Sciatic nerve (tissue), 2 donors: ENCODE measurements at regions not wholly inside any gene's neighbourhood (a gene's known extent, or its start where the extent isn't known, plus 50 kb on each side); places are given as distances from the start of the nearest gene placed in this dataset.
"Not testable (repeated sequence)": the region's sequence is repeated elsewhere in the genome, so short reads cannot be mapped to it uniquely, and the experiment has no call there.

Experiments
- ATAC-seq: fragments of 200-7000 bp; cut with Tn5 transposase; one replicate; pipeline ENCODE4 v1.9.1; 2020; ENCODE audit warnings: mild to moderate bottlenecking, moderate library complexity
- DNase-seq: peaks from one replicate; pipeline ENCODE4 v3.0.0-alpha.2; 2020; ENCODE audit warnings: low spot score
- intact Hi-C: fragments of 100-400 bp; cut with DNase I; formaldehyde crosslinking; loops from one replicate; pipeline ENCODE4 v1.14.2; 2022
- donor health status: DM: no; HTN: no; CAD: no.
- donor health status: DM: no; HTN: no; CAD: no.

DNA sequence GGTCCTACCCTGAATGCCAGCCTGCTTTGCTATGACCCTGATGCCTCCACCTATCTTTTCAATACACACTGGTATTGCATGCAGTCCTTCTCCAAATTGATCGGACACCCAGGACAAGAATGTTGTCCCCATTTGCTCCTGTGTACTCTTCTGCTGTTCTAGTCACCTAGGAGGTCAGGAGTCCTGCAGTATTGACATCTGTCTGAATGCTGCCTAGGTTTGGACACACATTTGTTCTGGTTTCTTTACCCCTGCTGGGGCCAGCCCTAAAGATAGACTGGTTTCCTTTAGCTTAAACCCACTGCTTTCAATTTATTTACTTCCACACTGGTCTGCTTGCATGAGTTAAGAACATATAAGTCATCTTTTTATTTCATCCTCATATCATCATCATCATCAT, 167.0 kb upstream of the CCN2 start:
- DNase-seq (no peak), ATAC-seq (no peak)
- intact Hi-C loops, result no loop called here

DNA sequence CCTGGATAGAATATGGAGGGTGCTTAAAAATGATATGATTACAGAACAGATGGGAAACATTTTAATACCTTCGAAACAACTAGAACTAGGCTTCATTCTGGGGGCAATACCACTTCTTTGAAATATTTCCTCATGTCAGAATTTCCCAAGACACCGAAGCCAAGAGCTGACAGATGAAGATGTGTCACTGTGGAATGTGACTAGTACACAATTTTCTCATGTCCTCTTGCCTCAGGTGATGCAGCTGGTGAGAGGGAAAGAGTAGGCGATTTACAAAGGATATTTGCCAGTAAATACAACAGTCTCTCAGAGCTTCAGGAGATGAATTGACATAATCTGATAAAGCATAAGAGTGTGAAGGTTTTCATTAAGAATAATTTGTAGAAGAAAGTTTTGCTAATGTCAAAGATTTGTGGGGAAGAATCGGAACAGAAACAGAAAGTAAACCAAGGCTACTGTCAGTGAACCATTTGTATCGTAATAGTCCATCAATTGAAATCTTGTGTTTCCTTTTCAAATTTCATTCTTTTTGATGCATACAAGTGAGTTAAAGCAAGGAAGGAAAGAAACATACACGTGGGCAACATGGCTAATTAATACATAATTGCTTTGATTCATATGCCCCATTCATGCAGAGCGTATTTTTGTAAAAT, 164.7 kb upstream of the CCN2 start:
- ATAC-seq (no peak), DNase-seq (no peak)
- intact Hi-C loops, result no loop called here

DNA sequence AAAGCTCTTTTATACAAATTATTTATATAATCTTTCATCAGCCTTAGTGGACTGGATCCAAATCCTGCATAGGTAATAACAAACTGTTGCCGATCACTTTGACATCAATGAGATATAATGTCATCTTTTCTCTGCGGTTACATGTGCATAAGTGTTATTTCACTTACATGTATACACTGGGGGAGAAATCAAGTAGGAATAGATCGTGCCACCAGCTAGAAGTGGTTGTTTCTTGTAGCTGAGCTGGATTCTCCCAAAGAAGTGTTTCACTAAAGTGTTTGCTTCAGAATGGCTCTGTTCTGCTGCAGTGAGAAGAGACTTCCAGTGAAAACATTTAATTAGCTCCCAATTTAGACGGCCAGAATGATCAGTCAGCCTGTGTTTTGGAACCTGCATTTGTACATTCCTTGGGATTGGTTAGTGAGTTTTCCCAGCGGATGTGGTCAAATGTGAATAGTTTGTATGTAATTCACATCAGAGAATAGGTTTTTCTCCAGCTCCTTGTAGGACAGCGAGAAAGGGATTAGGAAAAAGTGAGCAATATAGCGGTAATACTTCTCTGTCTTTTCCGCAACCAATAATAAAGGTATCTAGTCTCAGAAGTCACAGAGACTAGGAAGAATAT, 163.1 kb upstream of the CCN2 start:
- no peak for ATAC-seq
- intact Hi-C loops, result no loop called here

DNA sequence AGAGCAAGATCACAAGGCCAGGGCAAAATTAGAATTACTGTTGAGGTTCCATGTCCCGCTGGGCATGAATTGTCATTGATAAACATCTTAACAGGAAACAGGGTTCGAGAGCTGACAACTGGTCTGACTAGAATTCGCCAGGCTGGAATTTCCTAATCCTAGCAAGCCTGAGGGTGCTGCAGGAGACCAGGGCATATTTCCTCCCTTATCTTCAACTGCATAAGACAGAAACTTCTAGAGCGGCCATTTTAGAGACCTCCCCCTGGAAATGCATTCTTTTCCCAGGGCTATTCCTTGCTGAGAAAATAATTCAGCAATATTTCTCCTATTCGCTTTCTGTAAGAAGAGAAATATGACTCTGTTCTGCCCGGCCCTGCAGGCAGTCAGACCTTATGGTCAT, 158.6 kb upstream of the CCN2 start:
- ATAC-seq, intact Hi-C loops, DNase-seq: not testable (repeated sequence)

More for the DNA sequence above, 163.1 kb upstream of the CCN2 start:
- no peak for DNase-seq

DNA sequence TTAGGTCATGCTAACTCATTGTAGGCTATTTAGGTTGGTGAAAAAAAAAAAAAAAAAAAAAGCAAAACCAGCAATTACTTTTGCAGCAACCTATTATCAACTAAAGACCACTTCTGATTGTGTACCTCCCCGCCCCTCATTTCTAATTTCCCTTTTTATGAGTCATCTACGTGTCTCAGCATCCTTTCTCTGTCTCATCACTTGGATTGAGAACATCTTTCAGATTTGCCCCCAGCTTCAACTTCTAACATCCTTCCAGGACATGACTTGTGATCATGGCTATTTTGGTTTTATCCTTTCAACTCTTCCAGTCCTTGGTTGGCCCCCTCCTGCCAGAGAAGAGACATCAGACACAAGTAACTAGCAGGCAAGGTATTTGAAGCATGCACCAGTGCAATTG, 156.7 kb upstream of the CCN2 start:
- no peak for DNase-seq
- intact Hi-C loops, result no loop called here
- ATAC-seq, result no peak

DNA sequence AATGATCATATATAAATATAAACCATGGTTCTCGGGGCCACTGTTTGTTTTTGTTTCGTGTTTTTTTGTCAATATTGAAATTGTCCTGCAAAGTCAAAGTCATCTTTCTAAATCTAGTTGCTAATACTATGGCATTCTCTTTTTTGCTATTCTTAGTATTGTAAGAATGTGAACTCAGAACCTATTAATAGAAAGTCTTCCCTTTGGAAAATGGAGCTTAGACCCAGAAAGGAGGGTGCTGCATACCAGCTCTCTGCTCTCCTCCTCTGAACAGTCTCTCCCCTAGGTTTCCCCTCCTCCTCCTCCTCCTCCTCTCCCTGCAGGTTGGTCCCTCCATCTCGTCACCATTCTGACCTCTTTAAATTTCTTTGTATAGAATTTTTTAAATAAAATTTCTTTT, 150.4 kb upstream of the CCN2 start:
- DNase-seq (no peak), ATAC-seq (no peak)
- intact Hi-C loops, result no loop called here

DNA sequence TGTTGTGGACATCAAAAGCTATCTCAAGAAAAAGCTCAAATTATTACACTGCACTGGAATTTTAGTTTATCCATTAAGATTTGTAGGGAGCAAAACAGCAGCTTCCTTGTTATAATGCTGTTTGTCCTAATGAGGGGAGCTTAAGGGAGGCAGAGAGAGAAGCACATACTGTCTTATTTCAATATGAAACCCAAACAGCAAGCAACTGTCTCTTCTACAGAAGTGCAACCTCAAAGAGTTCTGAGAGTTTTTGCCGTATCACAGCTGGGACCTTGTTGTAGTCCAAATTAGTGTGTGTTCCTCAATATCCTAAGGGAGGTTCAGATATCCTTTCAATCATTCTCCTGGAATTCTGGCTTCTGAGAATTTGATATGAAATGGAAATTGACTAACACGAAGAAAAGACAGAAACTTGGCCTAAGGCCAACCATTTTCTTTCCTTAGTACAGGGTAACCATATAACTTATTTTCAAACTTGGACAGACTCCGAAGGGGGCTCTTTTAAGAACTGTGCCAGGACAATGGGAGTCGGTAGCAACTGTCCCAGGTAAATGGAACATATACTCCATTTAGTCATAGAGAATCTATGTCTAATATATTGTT, 149.3 kb upstream of the CCN2 start:
- no peak for DNase-seq
- ATAC-seq, result no peak
- intact Hi-C loops, result no loop called here

DNA sequence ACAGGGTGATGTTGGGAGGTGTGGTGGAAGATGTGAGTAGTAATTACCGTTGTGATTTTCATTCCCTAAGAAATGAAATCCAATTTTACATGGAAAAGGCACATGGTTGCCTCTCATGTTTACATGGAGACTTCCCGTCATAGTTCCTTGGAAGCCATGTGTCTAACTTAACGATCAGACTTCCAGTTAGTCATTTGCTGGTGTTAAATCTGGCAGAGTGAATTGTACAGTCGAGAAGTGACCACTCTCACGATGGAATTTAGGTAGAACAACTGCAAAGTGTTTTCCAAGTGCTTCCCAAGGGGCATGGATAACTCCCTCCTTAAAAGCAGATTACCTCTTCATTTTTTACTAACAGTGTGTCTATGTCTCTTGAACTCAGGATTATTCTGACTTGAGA, 145.8 kb upstream of the CCN2 start:
- DNase-seq (no peak), ATAC-seq (no peak)
- intact Hi-C loops, result no loop called here

DNA sequence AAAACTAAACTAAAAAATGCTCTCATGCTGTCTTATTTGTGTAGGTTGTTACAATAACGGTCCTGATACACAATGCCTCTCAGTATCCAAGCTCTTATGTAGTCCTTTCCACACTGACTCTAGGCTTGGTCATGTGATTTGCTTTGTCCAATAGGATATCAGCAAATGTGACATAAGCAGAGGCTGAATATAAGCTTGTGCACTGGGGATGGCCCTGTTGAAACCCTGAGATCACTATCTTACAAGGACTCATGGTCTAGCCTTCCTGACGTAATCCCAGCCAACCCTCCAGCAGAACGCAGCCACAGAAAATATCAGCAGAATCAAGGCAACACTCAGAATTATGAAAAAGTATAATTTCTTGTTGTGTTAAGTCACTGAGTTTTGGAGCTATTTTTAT, 145.1 kb upstream of the CCN2 start:
- no peak for ATAC-seq
- intact Hi-C loops, result no loop called here
- DNase-seq, result no peak

DNA sequence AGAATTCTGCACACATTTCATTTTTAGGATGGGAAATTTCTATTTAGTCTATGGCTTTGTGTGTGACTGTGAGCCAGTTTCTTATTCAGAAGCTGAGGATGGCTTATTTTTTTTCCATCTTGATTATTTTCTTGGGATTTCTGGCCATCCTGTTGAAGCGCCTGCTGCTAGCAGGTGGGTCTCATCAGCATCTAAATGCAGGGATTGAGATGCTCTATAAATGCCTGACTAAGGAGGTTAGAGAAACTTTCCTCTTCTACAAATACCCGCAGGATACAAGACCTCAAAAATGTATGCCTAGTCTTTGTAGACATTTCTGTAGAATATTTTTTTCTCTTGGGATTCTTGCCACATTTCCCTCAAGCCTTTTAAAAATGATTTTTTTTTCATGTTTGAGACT, 138.0 kb upstream of the CCN2 start:
- intact Hi-C loops, result no loop called here
- ATAC-seq, result no peak
- no peak for DNase-seq

DNA sequence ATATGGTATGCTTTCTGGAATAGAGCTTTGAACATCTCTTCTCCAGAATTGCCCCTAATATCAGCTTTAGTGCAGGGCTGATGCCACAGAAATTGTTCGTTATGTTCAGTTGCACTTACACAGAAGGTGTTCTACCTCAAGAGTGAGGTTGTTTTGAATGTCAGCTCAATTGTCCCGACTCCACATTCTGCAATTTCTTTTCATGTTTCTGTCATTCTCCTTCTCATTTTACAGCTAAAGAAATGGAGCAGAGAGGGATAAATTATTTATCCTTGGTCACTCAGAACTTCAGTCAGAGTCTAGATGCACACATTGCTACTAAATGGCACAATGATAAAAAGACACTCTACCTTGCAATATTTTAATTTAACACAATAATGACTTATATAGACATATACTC, 137.0 kb upstream of the CCN2 start:
- DNase-seq (no peak), ATAC-seq (no peak)
- intact Hi-C loops, result no loop called here

DNA sequence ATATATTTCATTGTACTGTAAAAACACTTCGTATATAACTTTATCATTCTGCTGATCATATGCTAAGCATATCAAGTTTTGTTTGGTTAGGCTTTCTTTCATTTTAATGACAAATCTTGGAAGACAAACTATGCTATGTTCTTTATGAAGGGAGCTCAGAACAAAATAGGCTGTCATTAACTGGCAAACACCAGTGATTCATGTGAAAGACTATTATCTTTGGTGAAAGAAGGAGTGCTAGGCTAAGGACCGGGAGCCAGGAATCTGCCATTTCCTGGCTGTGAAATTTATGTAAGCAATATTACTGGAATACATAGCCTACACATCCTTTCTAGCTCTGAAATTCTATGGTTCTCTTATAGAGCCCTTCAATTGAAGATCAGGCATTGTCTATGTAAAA, 136.2 kb upstream of the CCN2 start:
- DNase-seq (no peak), ATAC-seq (no peak)
- intact Hi-C loops, result no loop called here

DNA sequence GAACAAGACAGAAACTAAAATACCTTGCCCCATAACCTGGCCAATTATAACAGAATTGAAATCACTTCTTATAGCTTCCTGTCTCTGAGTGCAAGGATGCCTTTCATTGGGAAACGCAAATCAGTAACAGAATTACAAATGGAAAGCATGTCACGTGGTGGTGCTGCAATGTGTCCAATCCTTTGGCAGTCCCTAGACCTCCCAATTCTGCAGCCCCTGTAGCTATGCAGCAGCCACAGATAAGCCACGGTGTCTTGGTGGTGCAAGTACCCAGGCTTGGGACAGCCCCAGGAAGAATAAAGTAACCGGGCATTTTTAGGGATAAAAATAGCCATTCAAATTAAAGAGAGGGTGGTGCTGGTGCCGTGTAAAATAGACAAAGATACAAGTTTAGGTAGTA, 134.6 kb upstream of the CCN2 start:
- ATAC-seq (no peak), DNase-seq (no peak)
- intact Hi-C loops, result no loop called here

DNA sequence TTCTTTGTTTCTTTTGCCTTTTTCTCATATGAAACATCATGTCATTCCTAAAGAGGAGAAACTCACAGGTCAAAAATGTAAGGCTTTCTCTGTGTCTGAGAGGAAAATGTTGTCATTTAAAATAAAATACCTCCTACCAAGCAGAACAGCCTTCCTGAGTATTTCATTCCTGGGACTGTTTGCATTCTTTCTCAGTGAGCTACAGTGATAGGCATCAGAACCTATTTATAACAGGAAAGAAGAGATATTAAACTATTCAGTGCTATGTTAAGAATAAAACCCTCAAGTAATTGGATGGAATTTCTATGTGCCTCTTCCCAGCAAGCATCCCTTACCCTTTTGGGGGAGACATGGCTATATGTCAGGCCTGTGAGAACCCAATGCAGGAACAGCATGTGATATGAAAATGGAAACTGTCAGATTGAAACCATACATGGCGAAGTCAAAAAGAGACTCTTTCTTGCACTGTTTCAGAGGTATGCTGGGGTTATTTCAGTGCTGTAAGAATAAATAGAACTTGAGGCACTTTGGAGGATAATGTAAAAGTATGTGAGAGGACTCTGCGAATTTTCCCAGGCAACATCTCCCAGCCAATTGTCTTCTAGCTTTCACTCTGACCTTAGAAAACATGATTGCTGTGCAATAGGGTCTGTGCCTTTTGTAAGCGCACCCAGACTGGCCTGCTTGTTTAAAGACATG, 133.8 kb upstream of the CCN2 start:
- intact Hi-C loops, result no loop called here
- no peak for ATAC-seq

DNA sequence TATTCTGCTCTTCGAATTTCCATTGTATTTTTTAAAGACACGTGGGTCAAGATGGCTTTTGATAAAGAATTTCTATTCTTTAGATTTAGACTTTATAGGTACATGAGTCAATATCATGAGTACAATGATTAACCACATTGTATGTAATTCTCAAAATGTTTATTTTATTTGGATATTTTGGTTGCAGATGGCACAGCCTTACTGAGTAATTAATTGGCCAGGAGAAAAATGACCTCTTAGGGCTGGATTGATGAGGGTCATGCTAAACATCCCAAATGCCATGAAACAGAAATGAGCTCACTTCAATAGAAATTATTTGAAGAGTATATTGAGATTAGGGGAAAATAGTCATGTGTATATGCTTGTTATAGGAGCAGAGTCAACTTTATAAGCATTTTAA, 131.2 kb upstream of the CCN2 start:
- intact Hi-C loops, result no loop called here
- ATAC-seq, result no peak
- DNase-seq, result no peak

More for the DNA sequence above, 133.8 kb upstream of the CCN2 start:
- DNase-seq, result no peak

DNA sequence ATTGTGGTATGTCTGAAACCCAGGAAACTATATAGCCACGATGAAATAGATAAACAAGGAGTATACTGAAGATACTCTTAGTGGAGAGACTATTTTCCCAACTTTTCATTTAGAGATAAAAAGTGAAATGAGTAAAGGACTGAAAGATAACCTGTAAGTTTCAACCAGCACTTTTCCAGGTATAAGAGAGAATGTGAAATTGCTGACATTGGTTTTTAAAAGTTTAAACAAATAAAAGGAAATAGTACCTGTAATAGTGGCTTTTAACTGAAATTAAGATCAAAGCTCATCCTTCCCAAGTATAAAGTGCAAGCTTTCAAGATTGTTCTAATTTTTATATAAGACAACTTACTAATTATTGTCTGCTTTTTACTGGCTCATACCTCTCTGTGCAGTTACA, 130.2 kb upstream of the CCN2 start:
- no peak for DNase-seq
- no peak for ATAC-seq
- intact Hi-C loops, result no loop called here

DNA sequence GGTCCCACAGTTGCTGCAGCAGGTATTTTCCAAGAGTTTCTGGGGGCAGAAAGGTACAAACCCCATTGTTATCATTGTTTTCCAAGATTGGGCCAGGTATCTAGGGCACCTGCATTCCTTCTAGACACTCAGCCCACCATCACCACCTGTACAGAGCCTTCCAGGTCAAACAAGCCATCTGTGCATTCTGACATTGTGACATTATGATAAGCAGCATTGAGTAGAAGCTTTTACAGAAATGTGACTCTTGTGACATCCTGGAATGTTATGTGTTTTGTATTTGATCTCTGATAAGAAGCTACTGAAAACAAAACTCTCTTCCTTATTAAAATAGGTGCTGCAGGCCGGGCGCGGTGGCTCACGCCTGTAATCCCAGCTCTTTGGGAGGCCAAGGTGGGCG, 128.1 kb upstream of the CCN2 start:
- DNase-seq, result no peak
- no peak for ATAC-seq
- intact Hi-C loops, result no loop called here

DNA sequence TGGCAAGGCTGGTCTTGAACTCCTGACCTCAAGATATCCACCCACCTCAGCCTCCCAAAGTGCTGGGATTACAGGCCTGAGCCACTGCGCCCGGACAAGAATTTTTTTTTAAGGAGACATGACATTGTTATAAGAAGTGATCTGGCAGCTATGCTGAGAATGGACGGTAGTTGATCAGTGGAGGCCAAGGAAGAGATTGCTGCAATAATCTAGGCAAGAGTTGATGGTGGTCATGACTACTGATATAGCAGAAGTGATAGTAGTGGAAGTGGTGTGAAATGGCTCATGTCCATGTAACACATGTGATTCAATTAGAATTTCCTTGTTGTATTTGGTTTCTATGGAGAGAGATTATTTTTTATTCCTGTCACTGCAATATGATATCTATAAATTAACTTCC, 125.3 kb upstream of the CCN2 start:
- no peak for ATAC-seq
- no peak for DNase-seq
- intact Hi-C loops, result no loop called here

DNA sequence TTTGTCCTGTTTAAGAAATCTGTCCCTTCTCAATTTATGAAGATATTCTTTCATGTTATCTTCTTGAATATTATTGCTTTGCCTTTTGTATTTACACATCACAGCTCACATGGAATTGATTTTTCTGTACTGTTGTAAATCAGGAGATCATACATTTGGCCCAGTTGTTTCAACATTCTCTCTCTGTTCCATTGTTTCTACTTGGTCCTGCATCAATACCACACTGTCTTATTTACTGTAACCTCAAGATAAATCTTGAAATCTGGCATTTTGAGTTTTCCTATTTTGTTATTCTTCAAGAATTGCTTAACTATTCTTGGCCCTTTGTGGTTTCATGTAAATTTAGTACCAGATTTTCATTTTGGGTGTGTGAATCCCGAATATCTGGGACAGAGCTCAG, 121.7 kb upstream of the CCN2 start:
- DNase-seq, result no peak
- intact Hi-C loops, result no loop called here
- ATAC-seq, result no peak

DNA sequence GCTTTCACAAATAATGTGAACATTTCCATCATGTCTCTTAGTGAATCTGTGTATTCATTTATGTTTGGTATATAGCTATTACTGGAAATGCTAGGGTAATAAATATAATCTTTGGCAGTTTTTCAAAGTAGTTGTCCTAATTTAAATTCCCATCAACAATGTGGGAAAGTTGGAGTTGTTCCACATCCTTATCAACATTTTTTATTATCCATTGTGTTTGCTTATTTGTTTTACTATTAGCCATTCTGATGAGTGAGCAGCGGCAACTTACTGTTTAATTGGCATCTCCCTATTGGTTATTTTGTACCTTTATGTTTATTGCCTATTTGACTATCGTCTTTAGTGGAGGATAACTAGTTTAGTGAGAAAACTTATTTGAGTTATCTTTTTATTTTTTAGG, 121.1 kb upstream of the CCN2 start:
- DNase-seq (no peak), ATAC-seq (no peak)
- intact Hi-C loops, result no loop called here
